GM21381 (cell line): ENCODE measurements at regions not wholly inside any gene's neighbourhood (a gene's known extent, or its start where the extent isn't known, plus 50 kb on each side); places are given as distances from the start of the nearest gene placed in this dataset.

Experiments
- ATAC-seq: cut with Tn5 transposase; IDR thresholded peaks from one replicate; pipeline ENCODE4 v1.9.1; 2021; ENCODE audit warnings: mild to moderate bottlenecking, moderate library complexity; ENCODE audit not compliant: unreplicated experiment

DNA sequence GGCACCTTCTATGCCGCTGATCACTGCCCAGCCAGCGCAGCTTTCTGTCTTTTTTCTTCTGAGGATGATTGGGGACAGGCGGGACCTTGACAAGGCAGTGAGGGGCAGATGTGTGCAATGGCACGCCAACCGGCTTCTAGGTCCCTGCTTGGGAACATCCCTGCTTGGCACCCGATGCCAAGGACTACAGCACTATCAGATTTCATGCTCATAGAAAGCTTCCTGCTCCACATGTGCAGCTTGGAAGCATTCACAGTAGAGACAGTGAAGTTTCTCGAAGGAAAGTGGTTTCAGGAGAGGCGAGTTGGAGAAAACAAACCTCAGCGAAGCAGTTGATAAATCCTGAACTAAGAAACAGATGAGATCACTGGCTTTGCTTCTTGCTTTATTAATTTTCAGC, 267.5 kb upstream of the HABP2 start:
- ATAC-seq: no peak

DNA sequence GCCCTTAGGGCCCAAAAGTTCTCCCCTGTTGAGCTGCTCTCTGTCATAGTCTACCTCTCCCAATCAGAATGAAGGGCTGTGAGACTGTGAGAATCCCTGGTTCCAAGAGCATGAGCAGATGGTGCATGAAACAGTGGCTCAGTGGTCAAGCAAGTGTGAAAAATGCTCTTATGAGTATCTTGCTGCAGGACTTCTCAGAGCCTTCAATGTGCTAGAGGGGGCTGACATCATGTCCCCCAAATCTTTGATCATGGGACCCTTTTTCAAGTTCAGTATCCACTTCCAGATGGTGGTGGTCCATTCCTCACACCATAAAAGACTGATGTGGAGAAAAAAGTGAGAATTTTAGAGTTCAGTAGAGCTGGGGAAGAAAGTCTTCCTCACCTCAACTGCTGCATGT, 265.3 kb upstream of the HABP2 start:
- ATAC-seq: no peak

DNA sequence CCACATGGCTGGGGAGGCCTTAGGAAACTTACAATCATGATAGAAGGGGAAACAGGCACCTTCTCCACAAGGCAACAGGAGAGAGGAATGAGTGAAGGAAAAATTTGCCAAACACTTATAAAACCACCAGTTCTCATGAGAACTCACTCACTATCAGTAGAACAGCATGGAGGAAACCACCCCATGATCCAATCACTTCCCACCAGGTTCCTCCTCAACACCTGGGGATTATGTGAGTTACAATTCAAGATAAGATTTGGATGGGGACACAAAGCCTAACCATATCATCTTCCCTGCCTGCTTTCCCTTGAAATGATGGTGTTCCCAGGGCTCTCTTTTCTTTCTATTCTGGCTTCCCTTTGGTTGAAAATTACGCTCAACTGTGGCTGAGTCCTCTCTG, 262.7 kb upstream of the HABP2 start:
- ATAC-seq: no peak

DNA sequence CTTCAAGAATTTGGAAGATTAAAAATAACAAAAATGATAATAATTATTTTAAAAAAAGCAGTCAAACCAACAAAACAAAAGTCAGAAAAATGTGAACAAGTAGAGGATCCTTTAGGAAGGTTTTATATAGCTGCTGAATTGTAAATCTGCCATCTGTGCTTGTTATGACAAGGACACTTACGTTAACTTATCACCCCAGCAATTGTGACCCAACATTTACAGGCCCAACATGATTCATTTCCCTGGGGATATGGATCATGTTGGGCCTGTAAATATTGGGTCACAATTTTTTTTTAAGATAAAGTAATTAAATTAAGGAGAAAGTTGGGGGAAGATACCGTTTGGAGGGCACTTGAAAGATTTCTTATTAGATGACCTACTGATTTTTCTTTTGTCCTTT, 261.4 kb upstream of the HABP2 start:
- no peak for ATAC-seq

DNA sequence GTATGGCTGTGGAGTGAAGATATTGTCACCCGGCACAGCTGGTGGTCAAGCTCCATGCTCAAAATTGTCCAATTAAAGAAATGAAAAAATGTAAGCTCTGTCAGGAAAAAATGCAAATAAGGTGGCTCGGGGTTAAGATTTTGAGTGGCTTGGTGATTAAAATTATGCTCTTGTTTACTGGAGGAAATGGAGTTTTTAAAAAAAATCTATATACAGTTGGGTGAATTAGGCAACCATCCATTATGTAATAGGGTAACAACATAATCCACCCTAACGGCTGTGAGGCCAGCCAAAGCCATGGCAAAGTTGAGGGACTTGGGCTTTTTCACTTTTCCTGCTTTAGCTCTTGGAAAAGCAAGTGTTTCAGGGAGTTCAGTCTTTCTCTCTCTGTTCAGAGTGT, 260.8 kb upstream of the HABP2 start:
- ATAC-seq: no peak

DNA sequence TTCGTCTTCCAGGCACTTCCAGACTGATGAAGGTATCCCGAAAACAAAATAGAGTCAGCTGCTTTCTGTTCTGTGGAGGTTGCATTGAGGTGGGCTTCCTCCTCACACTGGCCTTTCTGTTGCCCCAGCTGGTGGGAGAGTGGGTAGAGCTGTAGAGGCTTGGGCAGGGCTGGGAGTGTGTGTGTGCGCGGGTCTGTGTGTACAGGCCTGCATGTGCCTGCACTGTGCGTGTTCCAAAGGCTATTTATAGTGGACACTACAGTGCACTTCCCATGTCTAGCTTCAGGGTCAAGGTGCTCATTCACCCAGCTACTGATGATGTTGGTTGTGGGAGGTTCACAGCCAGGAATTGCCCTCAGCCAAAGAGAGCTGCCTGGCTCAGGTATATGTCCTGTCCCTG, 260.1 kb upstream of the HABP2 start:
- no peak for ATAC-seq

DNA sequence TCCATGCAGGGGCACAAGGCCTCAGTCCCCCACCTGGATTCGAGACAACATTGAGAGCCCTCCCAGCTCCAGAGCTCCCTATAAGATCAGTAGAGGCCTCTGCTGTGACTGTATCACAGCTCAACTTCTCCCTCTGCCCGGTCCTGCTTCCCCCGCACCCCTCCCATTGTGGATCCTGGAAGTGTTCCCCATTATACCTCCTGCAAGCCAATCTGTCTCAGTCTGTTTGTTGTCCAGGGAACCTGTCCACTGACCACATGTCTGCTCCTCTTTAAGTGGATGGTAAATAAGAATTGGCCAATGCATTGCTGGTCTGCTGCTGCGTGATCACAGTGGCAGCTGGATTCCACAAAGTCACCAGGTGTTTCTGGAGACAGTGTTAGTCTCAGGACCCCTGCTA, 259.7 kb upstream of the HABP2 start:
- no peak for ATAC-seq

DNA sequence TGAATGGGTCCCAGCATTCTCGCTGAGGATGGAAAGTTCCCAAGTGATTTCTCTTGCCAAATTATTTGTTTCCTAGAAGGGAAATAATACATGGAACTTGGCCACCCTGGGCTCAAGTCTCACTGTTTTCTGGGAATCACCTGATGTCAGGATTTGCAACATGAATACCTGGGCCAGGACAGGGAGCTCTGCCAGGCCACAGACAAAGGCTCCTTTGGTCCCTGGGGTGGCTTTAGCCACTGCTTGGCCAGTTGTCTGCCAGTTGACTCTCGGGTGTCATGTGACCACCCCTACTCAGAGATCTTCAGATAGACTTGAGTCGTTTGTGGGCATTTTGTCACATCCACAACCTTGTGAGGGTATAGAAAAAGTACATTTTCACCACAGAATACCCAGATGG, 258.0 kb upstream of the HABP2 start:
- ATAC-seq: no peak

DNA sequence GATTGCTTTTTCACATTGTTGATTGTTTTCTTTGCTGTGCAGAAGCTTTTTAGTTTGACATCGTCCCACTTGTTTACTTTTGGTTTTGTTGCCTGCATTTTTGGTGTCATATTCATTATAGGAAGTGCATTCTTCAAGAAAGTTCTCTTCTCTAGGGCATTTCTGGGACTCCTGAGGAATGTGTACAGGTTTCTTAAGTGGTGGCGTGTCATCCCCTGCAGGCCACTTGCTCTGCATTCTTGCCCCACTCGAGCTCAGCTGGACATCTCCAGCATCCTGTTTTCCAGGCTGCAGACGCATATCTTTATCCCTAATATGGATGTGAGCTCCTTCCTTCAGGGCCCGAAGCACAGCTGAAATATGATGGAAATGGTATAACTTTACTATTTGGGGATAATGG, 255.6 kb upstream of the HABP2 start:
- ATAC-seq: no peak

DNA sequence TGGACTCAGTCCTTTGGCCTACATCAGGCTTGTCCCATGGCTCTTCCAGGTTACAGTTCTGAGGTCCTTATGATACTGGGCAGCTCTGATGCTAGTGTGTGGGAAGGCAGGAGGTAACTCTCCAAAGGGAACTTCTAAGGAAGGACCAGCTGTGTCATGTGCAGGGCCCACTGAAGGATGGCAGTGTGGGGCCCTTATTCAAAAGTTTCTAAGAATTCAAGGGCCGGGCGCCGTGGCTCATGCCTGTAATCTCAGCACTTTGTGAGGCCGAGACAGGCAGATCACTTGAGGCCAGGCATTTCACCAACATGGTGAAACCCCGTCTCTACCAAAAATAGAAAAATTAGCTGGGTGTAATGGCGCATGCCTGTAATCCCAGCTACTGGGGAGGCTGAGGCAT, 254.2 kb upstream of the HABP2 start:
- ATAC-seq: no peak

DNA sequence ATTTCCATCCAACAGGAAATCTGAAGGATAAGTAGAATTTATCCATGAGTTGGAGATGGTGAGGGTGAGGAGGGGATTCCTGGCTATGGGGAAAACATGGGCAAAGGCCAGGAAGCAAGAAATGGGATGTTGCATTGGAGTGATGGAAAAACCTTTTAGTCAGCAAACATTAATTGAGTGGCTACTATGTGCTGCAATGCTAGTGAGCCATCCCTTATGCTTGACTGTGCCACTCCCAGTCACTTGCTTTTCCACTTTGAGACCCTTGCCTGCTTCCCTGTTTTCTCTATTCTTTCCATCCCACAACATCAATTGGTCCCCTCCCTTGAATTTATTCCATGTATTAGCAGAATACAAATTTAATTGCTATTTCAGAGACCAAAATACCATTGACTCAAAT, 252.7 kb upstream of the HABP2 start:
- no peak for ATAC-seq

DNA sequence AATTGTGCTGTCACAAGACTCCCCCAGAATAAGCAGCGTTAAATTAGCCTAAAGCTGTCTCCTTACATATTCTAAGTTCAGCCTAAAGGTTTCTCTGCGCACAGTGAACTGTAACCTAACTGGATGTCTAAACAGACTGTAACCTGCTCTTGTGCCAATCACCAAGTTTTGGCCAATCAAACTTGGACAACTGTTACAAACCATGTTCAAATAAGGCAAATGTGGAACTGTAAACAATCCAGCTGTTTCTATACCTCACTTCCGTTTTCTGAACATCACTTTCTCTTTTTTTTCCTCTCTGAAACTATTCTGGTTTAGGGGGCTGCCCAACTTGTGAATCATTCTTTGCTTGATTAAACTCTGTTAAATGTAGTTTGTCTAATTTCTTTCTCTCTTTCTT, 252.2 kb upstream of the HABP2 start:
- no peak for ATAC-seq

DNA sequence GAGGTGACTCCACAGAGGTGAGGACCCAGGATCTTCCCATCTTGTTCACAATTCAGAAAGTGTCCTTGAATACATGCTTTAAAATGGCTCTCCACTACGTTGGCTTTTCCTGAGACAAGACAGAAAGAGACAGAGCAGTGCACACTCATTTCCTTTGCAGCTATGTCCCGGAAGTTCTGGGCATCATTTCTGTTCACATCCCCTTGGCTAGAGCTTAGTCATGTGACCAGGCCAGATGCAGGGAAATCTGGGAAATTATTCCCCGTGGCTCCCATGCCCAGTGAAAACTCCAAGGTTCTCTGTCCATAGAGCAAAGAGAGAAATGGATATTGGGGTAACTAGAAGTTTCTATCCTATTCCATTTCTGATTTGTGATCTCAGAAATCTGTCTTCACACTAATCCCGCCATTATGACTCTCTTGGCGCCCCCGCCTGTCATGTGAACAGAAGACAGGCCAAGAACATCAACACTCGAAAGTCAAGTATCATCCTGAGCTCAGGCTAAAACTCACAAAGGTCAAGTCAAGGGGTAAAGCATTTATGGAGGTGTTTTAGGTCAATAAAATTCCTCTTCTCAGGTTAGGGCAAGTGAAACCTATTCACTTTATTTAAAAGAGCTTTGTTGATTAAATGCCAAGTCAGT, 251.4 kb upstream of the HABP2 start:
- no peak for ATAC-seq

DNA sequence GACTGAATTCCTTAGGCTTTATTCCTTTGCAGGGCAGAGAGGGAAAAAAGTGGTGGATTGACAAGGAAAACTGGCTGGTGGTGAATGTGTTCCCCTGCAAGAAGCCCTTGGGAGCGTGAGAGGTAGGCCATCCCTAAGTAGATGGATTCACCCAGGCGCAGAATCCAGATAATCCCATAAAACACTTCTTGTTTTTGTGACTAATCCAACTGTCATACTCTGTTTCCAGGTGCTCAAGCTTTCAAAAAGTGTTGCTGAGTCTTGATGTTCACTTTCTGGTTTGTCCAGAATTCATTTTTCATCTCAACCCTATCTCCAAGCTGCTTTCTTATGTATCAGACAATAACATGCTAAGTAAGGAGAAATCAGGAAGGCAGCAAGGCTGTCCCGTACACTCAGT, 250.8 kb upstream of the HABP2 start:
- no peak for ATAC-seq

DNA sequence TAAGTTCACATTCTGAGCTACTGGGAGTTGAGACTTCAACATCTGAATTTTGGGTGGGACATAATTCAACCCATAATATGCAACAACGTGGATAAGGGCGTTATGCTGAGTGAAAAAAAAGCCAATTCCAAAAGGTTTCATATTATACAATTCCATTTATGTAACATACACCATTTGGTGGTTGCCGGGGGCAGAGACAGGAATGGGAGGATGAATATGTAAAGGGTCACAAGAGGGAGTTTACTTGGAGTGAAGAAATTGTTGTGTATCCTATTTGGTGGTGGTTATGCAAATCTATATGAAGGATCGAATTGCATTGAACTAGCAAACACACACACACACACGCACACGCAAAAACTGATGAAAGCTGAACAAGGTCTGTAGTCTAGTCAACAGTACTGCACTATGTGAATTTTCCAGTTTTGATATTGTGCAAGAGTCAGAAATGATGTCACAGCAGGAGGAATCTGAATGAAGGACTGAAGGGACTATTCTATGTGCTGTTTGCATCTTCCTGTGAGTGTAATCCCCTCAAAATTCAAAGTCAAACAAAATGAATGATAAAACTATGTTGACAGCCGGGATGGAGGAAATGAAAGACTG, 249.2 kb upstream of the HABP2 start:
- no peak for ATAC-seq

DNA sequence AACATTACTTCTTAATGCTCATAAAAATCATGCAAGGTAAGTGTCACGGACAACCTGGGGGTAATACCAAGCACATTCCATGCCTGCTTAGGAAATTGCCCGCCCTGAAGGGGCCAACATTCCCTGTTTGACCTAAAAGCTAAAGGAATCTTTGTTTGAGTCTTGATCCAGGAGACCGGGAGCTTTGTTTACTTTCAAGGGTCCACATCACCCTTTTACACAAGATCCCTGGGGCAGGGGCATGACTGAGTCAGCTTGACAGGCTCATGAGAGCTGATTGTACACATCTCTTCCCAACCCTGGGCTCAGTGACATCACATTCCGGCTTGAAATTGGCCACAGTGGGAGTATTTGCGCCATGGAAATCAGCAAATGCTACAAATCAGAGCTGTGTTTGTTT, 248.1 kb upstream of the HABP2 start:
- no peak for ATAC-seq

DNA sequence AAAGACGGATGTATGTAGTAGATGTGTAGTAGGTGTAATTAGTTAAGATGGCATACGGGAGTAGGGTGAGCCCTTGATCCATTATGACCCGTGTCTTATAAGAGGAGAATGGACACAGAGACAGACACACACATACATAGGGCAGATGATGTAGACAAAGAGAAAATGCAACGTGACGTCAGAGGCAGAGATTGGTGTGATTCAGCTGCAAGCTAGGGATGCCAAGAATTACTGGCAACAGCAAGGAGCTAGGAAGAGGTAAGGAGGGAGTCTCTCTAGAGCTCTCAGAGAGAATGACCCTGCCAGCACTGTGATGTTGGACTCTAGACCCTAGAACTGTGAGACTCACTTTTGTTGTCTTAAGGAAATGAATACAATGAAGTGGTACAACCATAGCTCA, 247.0 kb upstream of the HABP2 start:
- no peak for ATAC-seq

DNA sequence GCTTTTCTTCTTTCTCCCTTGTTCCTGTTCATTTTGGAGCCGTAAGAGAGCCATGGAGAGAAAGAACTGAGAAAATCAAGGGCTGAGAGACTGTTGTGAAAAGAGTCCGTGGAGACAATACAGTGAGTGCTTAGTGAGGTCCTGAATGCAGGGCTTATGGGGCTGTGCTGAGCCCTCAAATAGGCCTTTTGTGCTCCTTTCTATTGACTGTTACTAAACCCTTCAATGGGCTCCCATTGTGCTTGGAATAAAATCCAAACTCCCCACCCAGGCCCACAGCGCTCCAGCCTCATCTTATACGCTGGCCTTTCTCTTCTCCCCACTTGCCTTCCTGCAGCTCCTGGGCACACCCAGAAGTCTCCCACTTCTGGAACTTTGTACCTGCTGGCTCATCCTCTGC, 243.1 kb upstream of the HABP2 start:
- ATAC-seq: no peak

DNA sequence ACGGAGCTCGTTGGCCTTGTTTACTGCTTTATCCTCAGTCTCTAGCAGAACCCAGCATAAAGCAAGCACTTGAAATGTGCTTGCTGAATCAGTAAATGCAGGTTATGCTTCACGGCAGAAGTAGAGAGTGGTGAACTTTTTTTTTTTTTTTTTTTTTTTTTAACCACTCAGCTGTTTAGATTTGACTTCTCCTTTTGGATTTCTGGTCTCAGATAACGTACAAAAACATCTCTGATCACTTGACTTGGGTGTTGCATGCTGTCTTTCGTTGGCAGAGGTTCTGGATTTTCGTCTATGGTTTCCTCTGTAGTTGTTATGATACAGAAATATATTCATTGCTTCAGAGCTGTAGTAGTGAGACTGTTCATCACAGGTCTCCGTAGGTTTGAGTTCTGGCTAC, 242.5 kb upstream of the HABP2 start:
- no peak for ATAC-seq

DNA sequence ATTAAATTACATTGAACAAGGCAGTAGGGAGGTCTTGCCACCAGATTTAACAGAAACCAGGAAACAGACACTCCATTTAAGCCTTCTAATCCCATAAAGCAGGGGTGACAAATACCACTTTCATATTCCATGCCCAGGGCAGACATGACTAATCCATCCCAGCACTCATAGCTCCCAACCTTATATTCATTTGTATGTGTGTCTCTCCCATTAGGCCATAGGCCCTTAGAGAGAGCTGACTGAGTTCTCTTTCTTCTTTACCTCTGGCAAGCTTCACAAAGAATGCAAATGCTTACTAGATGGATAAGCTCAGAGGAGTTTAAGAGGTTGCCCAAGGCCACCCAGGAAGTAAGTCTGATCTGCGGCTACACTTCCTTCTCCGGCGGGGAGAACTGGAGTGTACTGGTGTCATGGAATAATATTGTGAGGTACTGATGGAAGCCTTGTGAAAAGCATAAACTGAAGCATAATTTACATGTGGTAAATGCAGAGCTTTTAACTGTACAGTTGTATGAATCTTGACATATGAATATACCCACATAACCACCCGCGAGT, 239.7 kb upstream of the HABP2 start:
- no peak for ATAC-seq

DNA sequence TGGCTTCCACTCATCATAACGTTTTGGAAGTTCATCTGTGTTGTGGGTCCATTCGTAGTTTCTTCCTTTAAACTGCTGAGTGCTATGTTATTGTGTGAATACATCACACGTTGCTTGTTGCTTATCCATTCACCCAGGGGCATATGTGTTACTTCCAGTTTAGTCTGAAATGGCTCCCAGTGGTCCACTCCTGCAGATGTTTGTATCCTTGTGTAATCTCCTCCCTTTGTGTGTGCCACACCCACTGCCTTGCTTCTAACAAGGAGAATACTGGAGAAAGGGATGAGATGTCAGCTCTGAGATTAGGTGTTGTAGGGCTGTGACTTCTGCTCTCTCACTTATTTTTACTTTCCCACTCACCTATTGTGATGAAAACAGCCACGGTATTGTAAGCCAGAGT, 239.1 kb upstream of the HABP2 start:
- no peak for ATAC-seq

DNA sequence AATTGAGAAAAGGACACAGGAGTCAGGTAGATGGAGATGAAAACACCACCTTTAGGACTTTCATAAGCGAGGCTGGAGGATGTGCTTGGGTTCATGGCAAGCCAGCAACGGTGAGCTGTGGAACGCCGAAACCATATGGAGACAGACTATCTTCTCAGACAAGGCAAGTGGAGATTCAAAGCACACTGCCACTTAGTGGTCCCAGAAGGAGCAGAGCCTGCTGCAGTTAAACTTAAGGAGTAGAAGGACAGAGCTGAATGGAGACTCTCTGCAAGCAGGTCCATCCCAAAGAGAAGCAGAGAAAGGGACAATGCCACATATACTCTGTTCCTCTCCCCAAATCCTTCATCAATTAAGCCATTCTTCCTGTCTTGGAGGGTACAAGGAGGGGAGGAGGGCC, 236.3 kb upstream of the HABP2 start:
- ATAC-seq: no peak

DNA sequence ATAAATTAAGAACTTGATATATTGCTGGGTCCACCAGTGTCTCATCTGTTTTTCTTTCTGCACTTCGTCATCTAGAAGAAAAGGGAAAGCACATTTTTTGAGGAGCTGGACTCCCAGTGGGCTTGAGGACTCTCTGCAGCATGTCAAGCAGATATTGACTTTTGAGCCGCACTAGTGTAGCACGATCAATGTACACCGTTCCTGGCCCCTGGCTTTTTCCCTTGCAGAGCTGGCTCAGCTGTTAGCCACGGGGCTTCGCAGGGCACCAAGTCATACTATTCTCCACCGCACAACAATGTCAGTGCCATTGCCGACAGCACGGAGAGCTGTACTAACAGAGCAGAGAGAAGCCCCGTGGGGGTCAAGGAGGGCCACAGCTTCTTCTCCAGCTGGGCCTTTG, 235.4 kb upstream of the HABP2 start:
- no peak for ATAC-seq
